Suppressor macrophage treated with lipopolysaccharide for 1 hour (primary cell): ENCODE measurements at regions not wholly inside any gene's neighbourhood (a gene's known extent, or its start where the extent isn't known, plus 50 kb on each side); places are given as distances from the start of the nearest gene placed in this dataset.
"Not testable (repeated sequence)": the region's sequence is repeated elsewhere in the genome, so short reads cannot be mapped to it uniquely, and the experiment has no call there.

ENCODE experiments used
- DNase-seq, 3 donors: peaks; one replicate each; pipeline ENCODE4 v3.0.0-alpha.2; 2020 to 2022

- no peak for DNase-seq
Observed at GRCh38 chr2:192645811-192646598, 451.3 kb upstream of the TMEFF2 start.

- no peak for DNase-seq
Observed at GRCh38 chr2:192634557-192634956, 439.8 kb upstream of the TMEFF2 start.

- no peak for DNase-seq
Observed at GRCh38 chr2:192628017-192628416, 433.3 kb upstream of the TMEFF2 start.

- DNase-seq: no peak
Observed at GRCh38 chr2:192615105-192615504, 420.4 kb upstream of the TMEFF2 start.

DNA sequence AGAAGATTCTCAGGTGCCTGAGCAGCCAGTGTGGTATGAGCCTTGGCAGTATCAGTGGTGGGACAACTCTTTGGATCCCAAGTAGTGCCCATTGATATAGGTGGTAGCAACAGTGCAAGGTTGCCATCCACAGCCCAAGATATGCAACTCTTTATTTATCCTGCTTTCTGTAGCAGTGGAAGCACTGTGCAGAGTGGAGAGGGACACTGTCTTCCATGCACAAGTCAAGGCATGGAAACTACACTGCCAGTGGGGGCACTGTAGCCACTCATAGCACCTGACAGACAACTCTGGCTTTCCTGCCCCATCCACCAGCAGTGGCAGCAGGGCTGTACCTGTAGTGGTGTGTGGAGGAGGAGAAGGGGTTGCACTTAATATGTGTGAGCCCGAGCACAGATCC is 409.6 kb upstream of the TMEFF2 start:
- DNase-seq: no peak

DNA sequence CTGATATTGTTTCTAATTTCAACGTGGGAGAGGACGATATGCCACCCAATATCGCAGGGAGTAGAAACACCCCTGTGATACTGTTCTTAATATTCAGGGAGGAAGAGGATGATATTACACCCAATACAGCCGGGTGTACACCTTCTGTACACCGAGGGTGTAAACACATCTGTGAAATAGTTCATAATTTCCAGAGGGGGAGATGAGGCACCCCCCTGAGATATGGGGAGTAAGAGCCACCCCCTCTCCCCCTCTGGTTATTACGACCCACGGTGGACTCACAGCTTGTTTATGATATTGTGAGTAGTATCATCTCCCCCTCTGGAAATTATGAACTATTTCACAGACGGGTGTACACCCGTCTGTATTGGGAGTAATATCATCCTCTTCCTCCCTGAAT is 403.9 kb upstream of the TMEFF2 start:
- not testable (repeated sequence) for DNase-seq

- DNase-seq: no peak
Observed at GRCh38 chr2:192593561-192593960, 398.8 kb upstream of the TMEFF2 start.

DNA sequence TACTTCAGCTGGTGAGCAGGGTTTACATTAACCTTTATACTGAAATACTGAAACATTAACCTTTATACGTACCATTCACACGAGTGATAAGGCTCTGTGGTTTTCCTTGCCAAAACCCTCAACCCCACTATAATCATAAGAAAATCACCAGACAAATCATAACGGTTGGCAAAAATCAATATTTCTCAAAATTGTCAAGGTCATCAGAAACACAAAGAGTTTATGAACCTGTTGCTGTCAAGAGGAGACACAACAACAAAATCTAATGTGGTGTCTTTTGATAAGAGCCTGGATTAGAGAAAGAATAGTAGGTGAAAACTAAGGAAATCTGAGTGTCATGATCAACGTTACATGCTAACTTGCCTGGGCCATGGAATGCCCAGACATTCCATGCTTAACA is 396.9 kb upstream of the TMEFF2 start:
- no peak for DNase-seq

GRCh38 chr2:192585418-192585817 is 390.7 kb upstream of the TMEFF2 start:
- DNase-seq: no peak

DNA sequence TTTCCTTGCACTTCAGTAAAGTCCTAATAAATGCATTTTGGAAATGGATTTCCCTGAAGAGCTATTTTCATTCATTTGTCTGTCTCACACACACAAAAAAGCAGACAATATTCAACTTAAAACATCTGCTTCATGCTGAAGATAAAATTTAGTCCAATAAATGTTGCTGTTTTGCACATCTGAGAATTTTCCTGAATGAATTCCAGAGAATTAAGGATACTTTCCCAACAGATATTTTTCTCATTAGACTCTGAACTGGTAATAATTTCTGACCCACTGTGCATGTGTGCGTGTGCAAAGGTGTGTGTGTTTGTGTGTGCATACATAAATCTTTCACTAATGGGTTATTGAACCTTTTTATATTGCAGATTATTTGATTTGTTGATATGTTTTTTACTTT is 390.2 kb upstream of the TMEFF2 start:
- DNase-seq: no peak

DNA sequence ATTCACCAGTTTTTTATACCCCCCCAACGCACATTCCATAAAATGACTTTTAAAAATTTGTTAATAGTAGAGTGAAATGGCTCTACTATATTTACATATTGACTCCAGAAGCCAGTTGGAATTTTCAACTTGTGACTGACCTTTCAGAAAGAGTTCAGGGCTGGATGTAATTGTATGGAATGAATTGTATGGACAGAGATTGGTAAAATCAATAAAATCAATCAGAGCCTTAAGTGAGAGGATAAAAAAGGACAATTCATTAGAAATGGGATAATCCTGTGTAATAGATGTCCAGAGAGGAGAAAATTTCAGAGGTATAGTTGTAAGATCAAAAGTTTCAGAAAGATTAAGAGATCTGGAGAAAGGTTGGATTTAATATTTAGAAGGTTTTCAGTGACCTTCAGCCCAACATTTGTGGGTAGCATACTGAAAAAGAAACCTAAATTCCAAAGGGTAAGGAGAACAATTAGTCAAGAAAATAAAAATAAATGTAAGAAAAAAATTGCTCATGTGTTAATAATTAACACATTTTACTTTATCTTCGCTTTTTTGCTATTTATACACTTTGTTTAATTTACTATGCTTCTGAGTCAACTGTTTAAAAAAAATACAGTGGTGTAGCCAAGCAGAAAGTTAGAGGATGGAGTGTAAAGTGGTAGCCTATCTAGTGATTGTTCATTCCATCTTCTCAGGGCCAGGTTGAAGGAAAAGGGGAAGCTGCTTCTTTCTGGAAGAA is 385.4 kb upstream of the TMEFF2 start:
- no peak for DNase-seq

GRCh38 chr2:192578780-192579179 is 384.0 kb upstream of the TMEFF2 start:
- DNase-seq: no peak

GRCh38 chr2:192577706-192578105 is 383.0 kb upstream of the TMEFF2 start:
- no peak for DNase-seq

GRCh38 chr2:192574552-192574951 is 379.8 kb upstream of the TMEFF2 start:
- no peak for DNase-seq

GRCh38 chr2:192571636-192572035 is 376.9 kb upstream of the TMEFF2 start:
- no peak for DNase-seq

DNA sequence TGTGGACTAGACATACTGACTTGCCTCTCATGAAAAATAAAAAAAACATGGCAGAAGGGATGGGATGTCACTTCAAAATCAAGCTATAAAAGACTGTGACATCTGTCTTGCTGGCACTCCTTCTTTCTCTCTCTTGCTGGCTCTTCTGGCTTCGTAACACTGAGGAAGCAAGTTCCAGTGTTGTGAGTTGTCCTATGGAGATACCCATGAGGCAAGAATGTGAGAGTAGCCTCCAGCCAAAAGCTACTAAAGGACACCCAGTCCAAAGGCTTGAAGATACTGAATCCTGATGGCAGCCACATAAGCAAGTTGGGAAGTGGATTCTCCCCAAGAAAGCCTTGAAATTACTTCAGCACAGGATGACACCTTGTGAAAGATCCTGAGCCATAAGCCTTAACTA is 376.1 kb upstream of the TMEFF2 start:
- DNase-seq: no peak

- no peak for DNase-seq
Observed at GRCh38 chr2:192566863-192567262, 372.1 kb upstream of the TMEFF2 start.

- DNase-seq: no peak
Observed at GRCh38 chr2:192560326-192560725, 365.6 kb upstream of the TMEFF2 start.

DNA sequence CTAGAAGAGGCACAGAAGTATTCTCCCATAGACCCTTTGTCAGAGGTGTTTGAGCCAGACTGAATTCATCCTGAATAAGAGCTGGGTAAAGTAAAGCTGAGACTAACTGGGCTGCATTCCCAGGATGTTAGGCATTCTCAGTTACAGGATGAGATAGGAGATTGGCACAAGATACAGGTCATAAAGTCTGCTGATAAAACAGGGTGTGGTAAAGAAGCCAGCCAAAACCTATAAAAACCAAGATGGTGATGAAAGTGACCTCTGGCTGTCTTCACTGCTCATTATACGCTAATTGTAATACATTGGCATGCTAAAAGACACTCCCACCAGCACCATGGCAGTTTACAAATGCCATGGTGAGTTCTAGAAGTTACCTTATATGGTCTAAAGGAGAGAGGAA is 364.9 kb upstream of the TMEFF2 start:
- DNase-seq: no peak

DNA sequence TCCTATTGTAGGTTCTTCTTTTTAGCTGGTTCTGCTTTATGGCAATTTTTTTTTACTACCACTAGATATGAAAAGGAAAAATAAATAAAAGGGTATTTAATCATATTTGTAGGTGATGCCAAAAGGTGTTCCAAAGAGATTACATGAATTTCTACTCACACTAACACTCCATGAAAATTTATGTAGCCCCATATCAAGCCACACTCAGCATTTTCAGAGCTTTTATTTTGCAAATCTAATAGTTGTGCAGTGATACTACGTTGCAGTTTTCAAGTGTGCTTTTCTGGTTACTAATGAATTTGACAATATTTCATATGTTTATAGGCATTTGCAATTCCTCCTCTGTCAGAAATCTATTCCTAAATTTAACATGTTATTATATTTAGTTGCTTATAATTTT is 363.9 kb upstream of the TMEFF2 start:
- no peak for DNase-seq

DNA sequence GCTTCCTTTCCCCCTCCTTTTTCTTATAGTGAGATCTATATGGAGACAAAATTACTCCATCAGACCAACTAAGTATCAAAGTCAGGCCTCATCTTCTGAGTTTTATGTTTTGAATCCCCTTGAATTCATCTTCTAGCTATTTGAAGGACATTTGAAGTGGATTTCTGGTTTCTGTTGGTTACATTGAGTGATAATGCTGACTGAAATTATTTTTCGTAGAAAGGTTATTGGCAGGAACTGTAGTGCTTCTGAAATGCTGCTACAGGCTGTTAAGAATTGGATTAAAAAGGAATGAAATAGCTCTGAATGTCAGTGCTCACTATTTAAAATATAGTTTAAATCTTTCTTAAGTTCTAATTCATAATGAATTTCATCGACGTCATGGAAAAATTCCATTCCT is 361.0 kb upstream of the TMEFF2 start:
- DNase-seq: no peak

DNA sequence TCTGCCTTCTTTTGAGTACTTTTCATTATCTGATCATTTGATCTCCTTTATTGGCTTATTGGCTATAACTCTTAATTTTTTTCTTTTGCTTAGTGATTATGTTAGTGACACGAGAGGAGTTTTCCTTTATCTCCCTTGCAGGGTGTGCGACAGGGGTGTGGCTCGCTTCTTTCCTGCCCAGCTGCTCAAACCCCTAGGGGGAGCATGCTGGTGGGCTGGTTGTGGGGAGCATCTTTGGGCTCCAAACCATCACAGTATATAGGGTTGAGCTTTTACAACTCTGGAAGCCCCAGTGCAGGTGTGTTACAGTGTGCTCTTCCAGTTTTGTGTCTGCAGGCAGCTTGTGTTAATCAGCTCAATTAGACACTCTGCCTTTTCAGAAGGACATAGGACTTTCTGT is 357.0 kb upstream of the TMEFF2 start:
- DNase-seq: no peak

- no peak for DNase-seq
Observed at GRCh38 chr2:192546565-192546964, 351.8 kb upstream of the TMEFF2 start.

- no peak for DNase-seq
Observed at GRCh38 chr2:192544371-192544955, 349.7 kb upstream of the TMEFF2 start.
